ENCODE measurements at regions not wholly inside any gene's neighbourhood (a gene's known extent, or its start where the extent isn't known, plus 50 kb on each side); places are given as distances from the start of the nearest gene placed in this dataset.

DNA sequence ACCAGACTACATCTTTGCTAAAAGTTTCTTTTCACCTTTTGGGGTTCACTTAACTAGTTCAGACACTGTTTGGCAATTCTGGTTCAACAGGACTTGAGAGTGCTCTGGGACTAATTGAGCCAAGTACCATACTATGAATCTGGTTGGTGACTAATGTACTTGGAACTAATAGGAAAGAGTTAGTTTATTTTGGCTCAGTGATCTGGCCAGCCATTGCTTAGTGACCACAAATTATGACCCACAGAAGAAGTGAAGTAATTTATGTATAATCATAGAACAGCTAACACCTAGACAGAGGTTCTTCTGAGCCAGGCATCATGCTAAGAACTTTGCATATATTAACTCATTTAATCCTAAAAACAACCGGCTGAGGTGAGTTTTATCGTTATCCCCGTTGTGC lies 126.5 kb upstream of the JCAD start:
- DNase-seq, result no peak
- intact Hi-C loops (cut with DNase I), result no loop called here
- Histone ChIP-seq H3K27me3 (no peaks in the 10 kb centered on the region), H3K36me3 (no peaks in the 10 kb centered on the region), H3K9me3 (no peaks in the 10 kb centered on the region), H3K4me3 (no peak overlapping the region), H3K4me1 (no peaks in the 10 kb centered on the region), H3K27ac (peak overlapping the region in 2 of 4 donors; percentile 44 to 52)
- TF ChIP-seq CTCF (IDR thresholded peaks at IDR 0.05), result no peak
- peak in 3 of 4 donors; percentile 38 to 59 (median 43) for ATAC-seq
- FAIRE-seq, result no peak
- 42 to 49% methylated on average over 3 of the region's 3 CpGs for WGBS, 2 donors

GRCh38 chr10:30185341-30185740 lies 126.0 kb upstream of the JCAD start:
- 97 to 100% methylated on average over 1 of the region's 1 CpG for WGBS, 2 donors

GRCh38 chr10:30184397-30185033 lies 125.1 kb upstream of the JCAD start:
- WGBS, 2 donors, result 53 to 61% methylated on average over 7 of the region's 7 CpGs
- Histone ChIP-seq H3K4me1 (no peaks in the 10 kb centered on the region), H3K4me3 (no peak overlapping the region), H3K27me3 (no peaks in the 10 kb centered on the region), H3K36me3 (no peaks in the 10 kb centered on the region), H3K27ac (no peak overlapping the region), H3K9me3 (no peaks in the 10 kb centered on the region)
- no peak for ATAC-seq
- intact Hi-C loops (cut with DNase I), result no loop called here
- no peak for DNase-seq
- FAIRE-seq, result no peak
- TF ChIP-seq CTCF (IDR thresholded peaks at IDR 0.05), result no peak

More at GRCh38 chr10:30185341-30185740, 126.0 kb upstream of the JCAD start:
- no peak for FAIRE-seq
- ATAC-seq, result no peak
- intact Hi-C loops (cut with DNase I), result no loop called here
- Histone ChIP-seq H3K27ac (no peak overlapping the region), H3K4me3 (no peak overlapping the region), H3K36me3 (no peaks in the 10 kb centered on the region), H3K4me1 (no peaks in the 10 kb centered on the region), H3K9me3 (no peaks in the 10 kb centered on the region), H3K27me3 (no peaks in the 10 kb centered on the region)
- no peak for TF ChIP-seq CTCF (IDR thresholded peaks at IDR 0.05)
- DNase-seq, result no peak

DNA sequence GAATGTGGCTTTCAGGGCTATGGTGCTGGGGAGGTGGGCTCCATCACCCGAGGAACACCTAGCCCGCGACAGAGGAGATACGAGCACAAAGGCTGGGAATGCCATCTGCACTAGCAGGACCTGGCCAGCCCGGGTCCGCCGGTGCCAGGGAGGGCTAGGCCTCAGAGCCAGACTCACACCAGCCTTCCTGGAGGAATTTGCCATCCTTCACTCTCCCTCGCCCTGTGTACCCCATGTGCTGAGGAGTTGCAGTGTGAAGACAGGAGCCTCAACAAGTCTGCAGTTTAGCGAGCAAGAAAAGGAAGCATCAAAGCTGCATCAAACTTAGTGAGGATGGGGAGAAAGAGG lies 123.6 kb upstream of the JCAD start:
- Histone ChIP-seq H3K27me3 (no peaks in the 10 kb centered on the region), H3K4me1 (no peaks in the 10 kb centered on the region), H3K9me3 (no peaks in the 10 kb centered on the region), H3K27ac (peak overlapping the region in 2 of 4 donors; percentile 39 to 44), H3K36me3 (no peaks in the 10 kb centered on the region), H3K4me3 (no peak overlapping the region)
- WGBS, 2 donors, result 56 to 65% methylated on average over 9 of the region's 9 CpGs
- no peak for TF ChIP-seq CTCF (IDR thresholded peaks at IDR 0.05)
- DNase-seq (no peak), FAIRE-seq (no peak), ATAC-seq (no peak)
- intact Hi-C loops (cut with DNase I), result no loop called here

DNA sequence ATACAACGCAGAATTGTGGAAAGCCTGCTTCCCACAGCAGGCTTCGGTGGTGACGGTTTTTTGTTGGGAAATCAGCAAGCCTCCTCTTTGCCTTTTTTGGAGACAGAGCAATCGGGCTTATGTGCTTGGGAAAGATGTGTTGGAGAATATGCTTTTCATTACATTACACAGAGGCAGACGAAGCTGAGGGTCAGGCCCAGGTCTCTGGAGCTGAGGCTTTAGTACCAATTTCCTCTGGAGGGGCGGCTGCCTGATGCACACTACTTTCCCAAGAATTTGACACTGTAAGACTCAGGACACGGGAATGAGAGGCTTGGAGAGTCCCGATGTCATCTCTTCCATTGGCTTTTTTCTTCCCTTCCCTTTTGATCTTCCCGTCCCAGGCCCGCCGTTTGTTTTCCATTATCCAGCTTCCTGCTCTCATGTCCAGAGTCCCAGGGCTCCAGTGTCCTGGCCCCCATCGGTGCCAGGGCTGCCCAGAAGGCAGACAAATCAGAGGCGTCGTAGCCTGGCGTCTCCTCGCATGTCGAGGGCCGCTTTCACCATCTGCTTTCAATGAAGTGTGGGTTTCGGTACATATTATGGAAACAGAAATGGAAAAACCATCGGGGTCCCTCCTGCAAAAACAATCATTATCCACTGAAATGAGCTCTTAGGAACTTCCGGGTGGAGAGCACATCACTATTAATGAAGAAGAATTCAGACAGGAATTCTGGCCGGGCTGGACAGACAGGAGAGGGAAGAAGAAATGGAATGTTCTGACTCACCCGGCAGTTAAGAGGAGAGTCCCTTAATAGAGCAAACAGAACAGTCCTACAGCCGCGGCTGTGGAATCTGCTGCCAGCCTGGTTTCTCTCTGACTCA lies 123.0 kb upstream of the JCAD start:
- ATAC-seq, result peak in 3 of 4 donors; percentile 57 to 80 (median 64)
- H3K9me3 ChIP-seq, result no peaks in the 10 kb centered on the region
- WGBS, 2 donors, result 47 to 58% methylated on average over 25 of the region's 25 CpGs

More for the DNA sequence above, 123.0 kb upstream of the JCAD start:
- H3K4me3 ChIP-seq, result no peak overlapping the region
- no peaks in the 10 kb centered on the region for H3K36me3 ChIP-seq
- intact Hi-C loops (cut with DNase I), result no loop called here
- no peak for FAIRE-seq
- peak overlapping the region in 2 of 4 donors; percentile 39 to 44 for H3K27ac ChIP-seq
- no peak for TF ChIP-seq CTCF (IDR thresholded peaks at IDR 0.05)
- H3K4me1 ChIP-seq, result no peaks in the 10 kb centered on the region
- peak in 1 of 6 donors; percentile 9 for DNase-seq
- no peaks in the 10 kb centered on the region for H3K27me3 ChIP-seq

All from pancreas (tissue), 10 donors.